K562 (cell line): ENCODE measurements at regions not wholly inside any gene's neighbourhood (a gene's known extent, or its start where the extent isn't known, plus 50 kb on each side); places are given as distances from the start of the nearest gene placed in this dataset.

Source experiments
- DNMT1 ChIP-seq: fragments of 450-650 bp; IDR thresholded peaks from 2 replicates; pipeline ENCODE4 v1.6.1; 2016; ENCODE audit warnings: antibody characterized with exemption, mild to moderate bottlenecking
- EP400 ChIP-seq: fragments of 450-650 bp; IDR thresholded peaks from 2 replicates; pipeline ENCODE4 v1.6.1; 2017; ENCODE audit warnings: antibody characterized with exemption, mild to moderate bottlenecking, moderate library complexity
- ETV1 ChIP-seq: fragments of 450-650 bp; conservative IDR thresholded peaks from 2 replicates; pipeline ENCODE4 v1.6.1; 2016; ENCODE audit warnings: missing genetic modification characterization, control low read depth, low read depth, missing compliant biosample characterization
- HEY1 ChIP-seq: fragments of 250-450 bp; sonication (Bioruptor Pico); IDR thresholded peaks from 2 replicates; pipeline ENCODE4 v1.5.0; 2020; ENCODE audit warnings: mild to moderate bottlenecking, moderate library complexity, borderline replicate concordance
- LEF1 ChIP-seq: fragments of 450-650 bp; IDR thresholded peaks from 2 replicates; pipeline ENCODE4 v1.6.1; 2016; ENCODE audit warnings: mild to moderate bottlenecking
- MCM7 ChIP-seq, 2 experiments: fragments of 450-650 bp; IDR thresholded peaks; 2 replicates each; pipeline ENCODE4 v1.6.1; 2016 to 2018
- PHTF2 ChIP-seq: fragments of 250-450 bp; sonication (Bioruptor Pico); IDR thresholded peaks from 2 replicates; pipeline ENCODE4 v1.5.0; 2021; ENCODE audit warnings: mild to moderate bottlenecking
- SFPQ ChIP-seq: fragments of 200-400 bp; formaldehyde crosslinking; IDR thresholded peaks from 2 replicates; pipeline ENCODE4 v1.6.1; 2017; ENCODE audit warnings: mild to moderate bottlenecking, low read depth, low read length, moderate library complexity
- SMAD3 ChIP-seq: fragments of 450-650 bp; formaldehyde crosslinking; conservative IDR thresholded peaks from 2 replicates; pipeline ENCODE4 v1.4.0; 2020; ENCODE audit warnings: mild to moderate bottlenecking
- TSHZ1 ChIP-seq: fragments of 250-450 bp; sonication (Bioruptor Pico); IDR thresholded peaks from 2 replicates; pipeline ENCODE4 v1.4.0; 2020; ENCODE audit warnings: mild to moderate bottlenecking, moderate library complexity

- no peak for TF ChIP-seq TSHZ1
- TF ChIP-seq ETV1 = no peak
- TF ChIP-seq PHTF2 (CRISPR knock-in tag) = no peak
- TF ChIP-seq HEY1 (CRISPR knock-in tag) = no peak
- no peak for TF ChIP-seq SFPQ
- TF ChIP-seq MCM7 (IDR thresholded peaks at IDR 0.05) = no peak
- no peak for TF ChIP-seq LEF1
- TF ChIP-seq EP400 = no peak
- TF ChIP-seq DNMT1 = no peak
- no peak for TF ChIP-seq SMAD3 (CRISPR knock-in tag)
These were observed 90.3 kb downstream of the NUDT12 start (continued) for GRCh38 chr5:103472265-103472664.
